ENCODE measurements at regions not wholly inside any gene's neighbourhood (a gene's known extent, or its start where the extent isn't known, plus 50 kb on each side); places are given as distances from the start of the nearest gene placed in this dataset.

GRCh38 chr5:142375944-142376411, 51.2 kb upstream of the SPRY4 start:
- no peak for DNase-seq (ENCODE audit: low read depth)
